NCI-H460 (cell line): ENCODE measurements at regions not wholly inside any gene's neighbourhood (a gene's known extent, or its start where the extent isn't known, plus 50 kb on each side); places are given as distances from the start of the nearest gene placed in this dataset.

ENCODE experiments used
- small RNA-seq, 2 experiments: library from RNA; depleted of rRNA; stranded (forward); fragments of <200 nt; gene quantifications; one replicate each; pipeline ENCODE3, GENCODE V24; 2014

Small RNAs in the stretch of these regions (small RNA-seq; reads per million reads assigned to genes)
- gene AL031229.1: 0 reads per million in 2 experiments
- gene HIST1H4PS1: 0 to 0.02 reads per million in 2 experiments
- gene RNU6-471P: 0 reads per million in 2 experiments
